ENCODE measurements at regions not wholly inside any gene's neighbourhood (a gene's known extent, or its start where the extent isn't known, plus 50 kb on each side); places are given as distances from the start of the nearest gene placed in this dataset.
"Not testable (repeated sequence)": the region's sequence is repeated elsewhere in the genome, so short reads cannot be mapped to it uniquely, and the experiment has no call there.

GRCh38 chr6:141969768-141970415, 162.8 kb upstream of the GJE1 start:
- not testable (repeated sequence) for DNase-seq

DNA sequence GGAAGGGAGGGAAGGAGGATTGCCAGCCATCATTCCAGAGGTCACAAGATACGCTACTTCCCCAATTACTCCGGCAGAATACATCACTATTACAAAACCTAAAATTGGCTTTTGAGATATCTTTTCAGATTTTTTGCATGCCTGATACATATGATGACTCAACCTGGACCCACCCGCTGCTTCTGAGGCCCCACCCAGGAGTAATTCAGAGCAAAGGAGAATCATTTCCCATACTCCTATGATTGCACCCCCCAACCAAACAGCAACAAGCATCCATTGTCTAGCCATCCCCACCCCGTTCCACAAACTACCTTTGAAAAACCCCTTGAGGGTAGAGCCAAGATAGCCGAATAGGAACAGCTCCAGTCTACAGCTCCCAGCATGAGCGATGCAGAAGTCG, 163.5 kb upstream of the GJE1 start:
- no peak for DNase-seq

GRCh38 chr6:141968632-141969031, 164.1 kb upstream of the GJE1 start:
- DNase-seq: no peak

DNA sequence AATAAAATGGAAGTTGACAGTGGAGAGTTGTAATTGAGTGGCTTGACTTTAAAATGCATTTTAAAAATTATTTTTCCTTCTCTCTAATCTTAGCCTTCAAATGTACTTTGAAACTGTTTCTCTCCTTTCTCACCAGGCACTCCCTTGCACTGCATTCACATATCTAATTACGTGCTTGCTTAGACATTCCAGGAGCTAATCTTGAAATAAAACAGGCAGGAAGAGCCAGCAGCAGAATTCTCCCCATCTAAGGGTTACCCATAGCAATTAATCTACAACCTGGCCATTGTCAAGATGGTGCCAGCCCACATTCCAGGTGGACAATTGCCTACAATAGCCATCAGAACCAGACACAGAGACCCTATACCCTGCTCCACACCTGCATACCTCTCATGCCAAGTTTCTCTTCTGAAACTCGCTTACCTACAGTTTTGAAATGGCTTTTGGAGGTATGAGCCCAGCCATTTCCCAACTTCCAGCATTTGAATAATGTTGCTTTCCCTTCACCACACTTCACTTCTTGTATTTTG, 167.6 kb upstream of the GJE1 start:
- DNase-seq: no peak

DNA sequence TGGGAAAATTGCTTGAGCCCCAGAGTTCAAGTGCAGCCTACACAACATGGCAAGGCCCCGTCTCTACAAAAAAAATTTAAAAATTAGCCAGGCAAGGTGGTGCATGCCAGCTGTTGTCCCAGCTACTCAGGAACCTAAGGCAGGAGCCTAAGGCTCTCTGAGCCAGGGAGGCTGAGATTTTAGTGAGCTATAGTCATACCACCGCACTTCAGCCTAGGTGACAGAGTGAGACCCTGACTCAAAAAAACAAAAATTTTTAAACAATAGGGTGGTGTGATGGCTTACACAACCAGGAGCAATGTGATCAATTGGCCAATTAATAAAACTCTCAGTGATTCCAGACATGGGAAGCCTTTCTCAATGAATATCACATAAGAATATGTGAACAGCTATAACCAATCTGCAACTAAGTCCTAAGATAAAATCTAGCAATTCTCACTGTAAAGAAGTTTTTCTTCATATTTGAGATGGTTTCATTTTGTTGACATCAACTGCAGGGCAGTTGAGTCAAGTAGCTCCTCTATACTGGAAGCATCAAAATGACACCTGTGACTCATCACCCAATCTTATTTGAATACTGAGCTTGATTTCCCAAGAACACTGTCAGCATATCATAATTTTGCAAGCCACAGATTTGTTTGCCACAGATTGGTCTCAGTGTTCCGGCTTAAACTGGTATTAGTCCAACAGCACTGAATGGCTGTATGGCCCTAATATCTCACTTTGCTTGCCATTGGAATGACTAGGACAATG, 169.0 kb upstream of the GJE1 start:
- DNase-seq: no peak

DNA sequence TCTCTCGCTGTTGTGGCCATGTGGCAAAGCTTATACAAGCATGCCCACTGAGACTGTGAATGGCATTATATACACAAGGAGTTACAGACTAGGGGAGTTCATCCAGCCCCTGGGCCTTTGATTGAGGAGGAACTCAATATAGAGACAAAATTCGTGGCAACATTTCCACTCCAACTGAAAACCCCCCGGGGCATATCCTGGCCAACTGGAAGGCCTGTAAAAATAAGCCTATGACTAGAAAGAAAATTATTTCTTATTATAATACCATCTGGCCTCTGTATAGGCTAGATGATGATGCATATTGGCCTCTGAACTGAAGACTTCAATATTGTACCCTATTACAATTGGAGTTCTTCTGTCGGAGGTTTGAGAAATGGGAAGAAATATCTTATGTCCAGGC, 175.5 kb upstream of the GJE1 start:
- DNase-seq: no peak

DNA sequence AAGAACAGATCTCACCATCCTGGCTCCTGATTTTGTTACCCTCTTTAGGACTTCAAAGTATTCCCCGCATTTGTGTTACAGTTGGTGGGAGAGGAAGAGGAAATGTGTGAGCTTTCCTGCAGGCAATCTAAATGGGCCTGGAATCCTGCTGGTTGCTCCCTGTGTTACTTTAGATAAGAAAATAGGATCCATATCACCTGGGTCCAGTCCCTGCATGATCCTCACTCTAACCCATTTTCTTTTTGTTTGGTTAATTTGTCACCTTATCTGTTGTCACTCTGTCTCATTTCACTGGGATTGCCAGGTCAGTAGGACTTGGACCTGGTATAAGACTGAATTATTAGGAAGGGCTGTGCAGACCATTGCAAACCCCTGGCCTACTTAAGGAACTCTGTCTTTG, 175.9 kb upstream of the GJE1 start:
- DNase-seq: no peak

DNA sequence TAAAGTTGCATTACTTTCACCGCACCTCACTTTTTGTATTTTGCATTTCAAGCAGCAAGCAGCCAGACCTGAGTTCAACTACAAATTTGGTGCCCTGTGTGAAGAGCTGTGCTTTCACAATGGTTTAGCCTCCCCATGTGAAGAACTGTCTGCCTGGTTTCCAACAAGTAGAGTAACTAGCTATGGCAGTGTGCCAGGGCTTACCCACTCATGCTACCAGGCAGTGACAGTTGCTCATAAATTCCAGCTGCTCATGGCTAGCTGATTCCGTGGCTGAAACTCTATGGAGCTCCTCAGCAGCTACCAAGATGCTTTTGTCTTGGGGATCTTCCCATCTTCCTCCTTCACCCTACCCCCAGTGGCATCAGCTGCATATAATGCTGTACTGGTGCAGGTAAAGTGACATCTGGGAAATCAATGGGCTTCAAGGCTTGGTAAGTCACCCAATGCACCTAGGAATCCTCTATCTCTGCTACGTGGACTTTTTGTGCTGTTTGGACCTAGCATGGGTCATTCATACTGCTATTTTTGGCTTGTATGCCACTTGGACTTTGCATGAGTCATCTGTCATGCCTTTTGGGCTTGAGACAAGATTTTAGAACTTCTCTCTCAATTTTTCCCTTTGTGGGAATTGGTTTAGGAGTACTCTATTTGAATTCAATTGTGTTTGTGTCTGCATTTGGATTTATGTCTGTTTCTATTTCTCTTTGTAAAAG, 176.5 kb upstream of the GJE1 start:
- DNase-seq: no peak

GRCh38 chr6:141953072-141953471, 179.7 kb upstream of the GJE1 start:
- no peak for DNase-seq

DNA sequence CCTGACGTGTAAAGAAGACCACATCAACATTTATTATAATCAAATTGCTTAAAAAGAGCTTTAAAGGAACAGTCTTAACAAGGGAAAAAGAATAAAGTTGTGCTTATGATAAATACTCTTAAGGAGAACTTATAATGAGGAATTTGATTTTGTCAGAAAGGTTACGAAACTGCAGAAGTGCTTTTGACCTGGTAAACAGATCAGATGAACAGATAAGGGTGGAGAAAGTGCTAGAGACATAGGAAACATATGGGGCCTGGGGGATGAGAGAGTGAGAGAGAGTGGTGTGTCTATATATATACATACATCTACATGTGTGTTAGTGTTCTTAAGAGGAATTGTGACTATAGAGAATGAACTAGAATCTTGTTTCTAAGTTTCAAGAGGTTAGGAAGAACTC, 186.2 kb upstream of the GJE1 start:
- DNase-seq: no peak

GRCh38 chr6:141938664-141939063, 194.1 kb upstream of the GJE1 start:
- DNase-seq: no peak

DNA sequence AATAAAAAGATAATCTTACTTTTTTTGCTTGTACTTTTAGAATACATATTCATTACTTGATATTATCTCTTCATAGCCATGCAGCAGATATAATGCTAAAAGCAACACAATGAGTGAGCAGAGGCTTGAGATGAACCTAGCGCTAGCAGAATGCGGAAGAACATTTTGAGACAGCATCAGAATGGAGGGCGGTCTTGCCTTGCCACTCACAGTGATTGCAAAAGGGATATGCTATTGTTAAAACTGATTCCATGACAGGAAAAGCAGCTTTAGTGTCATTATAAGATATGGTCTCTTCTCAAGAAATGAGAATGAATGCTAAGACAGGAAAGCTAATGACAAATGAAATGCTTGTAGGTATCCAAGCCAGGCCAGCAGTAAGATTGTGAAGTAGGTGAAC, 200.0 kb upstream of the GJE1 start:
- no peak for DNase-seq

DNA sequence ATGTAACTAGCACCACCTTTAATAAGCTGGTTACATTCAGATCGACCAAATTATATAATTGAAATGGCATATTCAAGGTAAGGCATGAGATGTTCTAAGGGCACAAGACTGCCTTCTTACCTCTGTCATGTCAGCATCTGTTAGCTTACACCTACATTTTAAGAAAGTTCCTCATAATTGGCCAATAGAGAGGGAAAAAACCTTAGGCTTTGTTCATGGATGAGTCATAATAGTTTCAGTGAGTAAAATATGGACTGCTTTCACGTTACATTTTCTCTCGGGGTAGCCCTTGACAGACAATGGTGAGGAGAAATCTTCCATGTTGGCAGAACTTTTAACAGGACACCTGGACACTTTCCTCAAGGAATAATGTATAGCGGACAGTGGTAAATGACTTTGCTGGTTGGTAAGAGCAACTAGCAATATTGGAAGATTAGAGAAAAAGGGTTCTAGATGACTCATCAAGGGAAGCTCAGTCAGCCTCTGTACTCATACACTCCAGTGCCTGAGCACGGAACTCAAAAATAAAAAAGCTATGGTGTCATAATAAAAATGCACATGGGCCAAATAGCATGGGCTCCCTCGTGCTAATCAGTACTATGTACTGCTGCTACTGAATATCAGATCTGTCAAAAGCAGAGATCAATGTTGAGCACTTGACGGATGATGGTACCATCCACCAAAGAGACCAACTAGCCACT, 206.4 kb upstream of the GJE1 start:
- DNase-seq: not testable (repeated sequence)

- DNase-seq: no peak
These were observed 207.7 kb upstream of the GJE1 start for GRCh38 chr6:141925001-141925400.

DNA sequence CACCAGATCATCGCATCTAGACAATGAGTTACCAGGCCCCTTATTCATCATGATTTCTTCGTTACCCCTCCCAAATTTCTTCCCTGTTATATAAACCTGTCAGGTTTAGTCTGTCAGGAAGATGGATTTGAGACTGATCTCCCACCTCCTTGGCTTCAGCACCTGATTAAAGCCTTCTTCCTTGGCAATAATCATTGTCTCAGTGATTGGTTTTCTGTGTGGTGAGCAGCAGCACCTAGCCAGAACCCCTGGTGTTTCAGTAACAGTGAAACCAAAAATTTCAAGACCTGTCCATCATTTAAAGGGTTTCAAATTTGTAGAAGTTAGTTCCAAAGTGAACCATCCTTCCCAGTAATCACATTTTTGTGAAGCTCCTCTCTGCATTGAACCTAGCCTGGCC, 209.8 kb upstream of the GJE1 start:
- DNase-seq: no peak

DNA sequence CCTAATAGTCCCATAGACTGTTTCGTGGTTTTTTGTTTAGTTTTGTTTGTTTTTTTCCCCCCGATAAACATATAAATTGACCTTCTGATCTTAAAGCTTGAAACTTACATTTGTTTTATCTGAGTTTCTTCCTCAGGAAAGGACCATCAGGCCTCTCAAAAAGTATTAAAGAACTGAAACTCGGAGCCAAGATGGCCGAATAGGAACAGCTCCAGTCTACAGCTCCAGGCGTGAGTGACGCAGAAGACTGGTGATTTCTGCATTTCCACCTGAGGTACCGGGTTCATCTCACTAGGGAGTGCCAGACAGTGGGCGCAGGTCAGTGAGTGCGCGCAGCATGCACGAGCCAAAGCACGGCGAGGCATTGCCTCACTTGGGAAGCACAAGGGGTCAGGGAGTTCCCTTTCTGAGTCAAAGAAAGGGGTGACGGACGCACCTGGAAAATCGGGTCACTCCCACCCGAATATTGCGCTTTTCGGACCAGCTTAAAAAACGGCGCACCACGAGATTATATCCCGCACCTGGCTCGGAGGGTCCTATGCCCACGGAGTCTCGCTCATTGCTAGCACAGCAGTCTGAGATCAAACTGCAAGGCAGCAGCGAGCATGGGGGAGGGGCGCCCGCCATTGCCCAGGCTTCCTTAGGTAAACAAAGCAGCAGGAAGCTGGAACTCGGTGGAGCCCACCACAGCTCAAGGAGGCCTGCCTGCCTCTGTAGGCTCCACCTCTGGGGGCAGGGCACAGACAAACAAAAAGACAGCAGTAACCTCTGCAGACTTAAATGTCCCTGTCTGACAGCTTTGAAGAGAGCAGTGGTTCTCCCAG, 215.8 kb upstream of the GJE1 start:
- DNase-seq: not testable (repeated sequence)

GRCh38 chr6:141914646-141915045, 218.1 kb upstream of the GJE1 start:
- no peak for DNase-seq

- DNase-seq: no peak
These were observed 226.1 kb upstream of the GJE1 start for GRCh38 chr6:141906569-141907080.

DNA sequence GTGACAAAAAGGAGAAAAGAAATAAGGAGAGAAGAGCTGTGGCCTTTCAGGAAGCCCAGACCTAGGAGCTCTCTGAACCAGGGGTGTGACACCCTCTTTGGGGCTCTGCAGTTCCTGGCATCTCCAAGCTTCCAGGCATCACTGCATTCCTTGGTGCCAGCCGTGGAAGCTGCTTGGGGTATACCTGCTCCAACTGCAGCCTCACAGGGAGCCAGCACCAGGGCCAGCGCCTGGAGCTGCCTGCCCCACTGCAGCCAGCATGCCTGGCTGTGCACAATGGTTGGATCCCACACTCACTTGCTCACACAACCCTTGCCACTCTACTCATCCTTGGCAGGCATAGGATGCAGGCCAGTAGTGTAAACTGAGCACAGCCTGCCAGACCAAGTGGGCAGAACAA, 242.1 kb upstream of the GJE1 start:
- DNase-seq: no peak

DNA sequence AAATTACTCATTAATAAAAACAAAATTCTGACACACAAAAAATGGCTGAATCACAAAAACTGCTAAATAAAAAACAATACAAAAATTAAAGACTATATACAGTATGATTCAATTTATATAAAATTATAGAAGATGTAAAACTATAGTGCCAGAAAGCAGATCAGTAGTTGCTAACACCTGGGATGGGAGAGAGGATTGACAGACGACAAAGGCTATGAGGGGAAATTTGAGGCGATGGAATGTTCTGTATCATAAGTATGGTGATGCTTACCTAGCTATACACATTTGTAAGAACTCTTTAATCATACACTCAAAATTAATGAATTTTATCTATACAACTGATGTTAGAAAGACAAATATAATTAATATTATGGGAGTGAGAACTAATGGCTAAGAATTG, 247.9 kb upstream of the GJE1 start:
- DNase-seq: no peak

GRCh38 chr6:141878686-141879085, 254.0 kb upstream of the GJE1 start:
- DNase-seq: no peak
